GM18867 (cell line): ENCODE measurements at regions not wholly inside any gene's neighbourhood (a gene's known extent, or its start where the extent isn't known, plus 50 kb on each side); places are given as distances from the start of the nearest gene placed in this dataset.

ENCODE experiments used
- ATAC-seq: cut with Tn5 transposase; IDR thresholded peaks from one replicate; pipeline ENCODE4 v1.9.1; 2021; ENCODE audit warnings: mild to moderate bottlenecking, moderate library complexity; ENCODE audit not compliant: unreplicated experiment

DNA sequence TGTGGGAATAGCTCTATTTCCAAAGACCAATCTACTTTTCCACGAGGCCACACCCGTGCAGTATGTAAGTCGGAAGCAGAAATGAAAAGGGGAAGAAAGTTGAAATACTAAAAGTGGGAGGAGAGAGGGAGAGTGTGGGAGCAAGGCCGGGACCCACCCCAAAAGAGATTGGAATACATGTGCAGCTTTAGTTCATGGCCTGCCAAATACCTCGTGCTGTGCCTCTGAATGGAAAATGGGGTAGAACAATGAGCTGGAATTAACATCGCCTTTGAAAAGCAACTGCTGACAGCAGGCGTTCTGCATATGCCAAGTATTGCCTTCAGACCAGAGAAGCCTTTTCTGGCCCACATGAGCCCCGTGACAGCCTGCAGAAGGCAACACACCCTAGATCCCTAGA, 155.6 kb downstream of the CD83 start:
- no peak for ATAC-seq

- ATAC-seq: no peak
These were observed 156.4 kb downstream of the CD83 start for GRCh38 chr6:14274016-14274415.

DNA sequence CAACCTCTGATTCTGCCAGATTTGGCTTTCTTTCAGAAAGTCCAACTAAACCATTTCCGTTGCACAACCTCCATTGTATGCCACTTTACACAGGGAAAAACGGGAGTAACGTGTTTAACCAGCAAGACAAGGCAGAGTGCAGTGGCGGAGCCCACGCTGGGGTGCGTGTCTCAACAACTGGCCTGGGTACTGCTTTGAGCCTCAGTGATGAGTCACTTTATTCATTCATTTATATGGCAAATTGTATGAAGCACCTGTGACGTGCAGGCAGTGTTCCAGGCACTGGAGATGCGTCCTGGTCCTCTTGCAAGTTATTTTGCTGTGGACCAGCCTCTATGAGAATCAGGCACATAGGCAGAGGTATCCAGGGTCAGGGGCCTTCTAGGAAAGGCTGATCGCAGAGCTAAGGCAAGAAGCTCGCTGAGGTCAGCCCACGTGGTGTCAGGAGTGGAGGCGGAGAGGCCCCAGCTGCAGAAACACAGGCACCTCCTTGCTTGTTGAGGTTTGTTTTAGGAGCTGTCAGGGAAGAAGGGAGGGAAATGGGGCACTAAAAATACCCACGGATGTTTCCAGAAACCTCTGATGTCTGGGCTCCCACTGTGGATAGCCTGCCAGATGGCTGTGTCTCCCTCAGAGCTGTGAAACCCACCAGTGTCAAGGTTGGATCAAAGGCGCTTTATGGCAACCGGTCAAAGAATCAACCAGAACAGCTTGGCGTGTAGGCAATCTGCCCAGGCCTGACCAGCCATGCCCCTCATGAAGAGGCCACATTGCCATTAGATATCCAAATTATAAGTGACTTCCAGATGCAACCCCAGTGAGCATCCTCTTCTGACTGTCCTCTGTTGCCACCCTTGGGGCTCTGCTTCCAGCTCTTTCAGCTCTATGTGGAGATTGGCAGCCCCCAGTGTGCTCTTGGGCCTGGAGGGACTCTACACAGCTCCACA, 157.2 kb downstream of the CD83 start:
- ATAC-seq: no peak

GRCh38 chr6:14275493-14275851, 157.9 kb downstream of the CD83 start:
- ATAC-seq: no peak

DNA sequence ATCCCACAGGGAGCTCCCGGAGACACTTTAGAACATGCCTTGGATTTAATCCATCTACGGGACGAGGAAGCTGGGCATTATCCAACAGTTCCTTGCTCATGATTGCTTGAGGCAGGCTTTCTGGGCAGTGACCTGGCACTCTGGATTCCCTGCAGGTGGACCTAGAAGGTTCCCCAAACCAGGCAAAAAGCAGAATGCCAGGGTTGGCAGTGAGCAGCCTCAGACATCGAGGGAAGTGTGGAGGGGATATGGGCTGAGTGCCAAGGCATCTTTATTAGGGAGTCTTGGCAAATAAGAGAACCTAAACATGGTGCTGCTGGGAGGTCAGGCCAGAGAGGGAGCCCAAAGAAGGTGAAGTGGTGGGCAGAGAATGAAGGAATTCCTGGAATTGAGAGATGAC, 158.5 kb downstream of the CD83 start:
- ATAC-seq: no peak

- peak; percentile 81 for ATAC-seq
These were observed 159.3 kb downstream of the CD83 start for GRCh38 chr6:14276667-14277404.

DNA sequence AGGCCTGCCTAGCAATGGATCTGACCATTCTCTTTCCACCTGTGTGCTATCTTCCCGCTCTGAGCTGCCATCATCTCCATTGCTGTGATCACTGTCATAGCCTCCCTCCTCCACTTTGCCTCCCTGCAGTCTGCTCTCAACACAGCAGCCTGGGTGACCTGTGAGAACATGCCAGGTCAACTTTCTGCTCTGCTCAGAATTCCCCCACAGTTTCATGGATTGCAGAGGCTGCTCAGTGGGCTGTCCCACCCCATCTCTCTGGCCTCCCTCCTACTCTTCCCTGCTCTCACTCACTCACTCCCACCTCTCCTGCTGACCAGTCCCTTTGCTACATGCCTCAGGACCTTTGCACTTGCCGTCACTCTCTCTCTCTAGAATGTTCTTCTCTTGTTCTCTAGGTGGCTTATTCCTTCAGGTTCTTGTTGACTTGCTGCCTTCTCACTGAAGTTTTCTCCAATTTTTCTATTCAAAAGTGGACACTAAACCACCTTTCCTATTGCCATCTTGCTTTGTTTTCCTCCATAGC, 159.9 kb downstream of the CD83 start:
- peak; percentile 33 for ATAC-seq

DNA sequence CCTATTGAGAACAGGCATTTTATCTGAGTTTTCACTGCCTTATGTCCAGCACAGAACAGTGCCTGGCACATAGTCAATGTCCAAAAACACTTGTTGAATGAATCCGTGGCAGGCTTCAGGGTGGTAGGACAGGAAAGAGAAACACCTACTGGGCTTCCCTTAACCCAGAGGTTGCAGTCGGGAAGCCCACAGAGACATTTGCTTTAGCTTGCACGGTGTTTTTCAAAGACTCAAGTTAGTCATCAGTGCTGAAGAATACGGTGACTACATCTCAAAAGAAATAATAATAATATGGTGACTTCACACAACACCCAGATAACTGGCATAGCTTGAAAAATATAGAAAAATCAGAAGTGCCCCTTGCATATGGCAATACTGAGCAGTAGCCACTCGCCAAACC, 160.4 kb downstream of the CD83 start:
- no peak for ATAC-seq

DNA sequence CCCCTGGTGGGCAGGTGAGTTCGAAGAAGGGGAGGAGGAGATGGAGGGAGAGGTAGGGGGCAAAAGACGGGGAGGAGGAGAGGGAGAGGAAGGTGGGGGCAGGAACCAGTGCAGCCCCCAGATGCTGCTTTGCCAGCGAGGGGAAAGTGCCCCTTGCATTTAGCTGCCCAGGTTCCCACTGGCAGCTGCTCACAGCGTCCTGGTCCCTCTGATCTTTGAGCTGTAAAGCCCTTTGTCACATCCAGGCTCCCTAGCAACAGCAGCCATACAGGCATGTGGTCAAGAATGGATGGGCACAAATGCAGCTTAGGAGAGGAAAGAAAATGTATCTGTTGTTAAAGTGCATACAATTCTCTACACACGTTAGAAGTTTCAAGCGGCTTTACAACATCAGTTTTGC, 160.9 kb downstream of the CD83 start:
- ATAC-seq: no peak

- no peak for ATAC-seq
These were observed 162.5 kb downstream of the CD83 start for GRCh38 chr6:14280006-14280510.

- ATAC-seq: no peak
These were observed 163.3 kb downstream of the CD83 start for GRCh38 chr6:14280766-14281293.

DNA sequence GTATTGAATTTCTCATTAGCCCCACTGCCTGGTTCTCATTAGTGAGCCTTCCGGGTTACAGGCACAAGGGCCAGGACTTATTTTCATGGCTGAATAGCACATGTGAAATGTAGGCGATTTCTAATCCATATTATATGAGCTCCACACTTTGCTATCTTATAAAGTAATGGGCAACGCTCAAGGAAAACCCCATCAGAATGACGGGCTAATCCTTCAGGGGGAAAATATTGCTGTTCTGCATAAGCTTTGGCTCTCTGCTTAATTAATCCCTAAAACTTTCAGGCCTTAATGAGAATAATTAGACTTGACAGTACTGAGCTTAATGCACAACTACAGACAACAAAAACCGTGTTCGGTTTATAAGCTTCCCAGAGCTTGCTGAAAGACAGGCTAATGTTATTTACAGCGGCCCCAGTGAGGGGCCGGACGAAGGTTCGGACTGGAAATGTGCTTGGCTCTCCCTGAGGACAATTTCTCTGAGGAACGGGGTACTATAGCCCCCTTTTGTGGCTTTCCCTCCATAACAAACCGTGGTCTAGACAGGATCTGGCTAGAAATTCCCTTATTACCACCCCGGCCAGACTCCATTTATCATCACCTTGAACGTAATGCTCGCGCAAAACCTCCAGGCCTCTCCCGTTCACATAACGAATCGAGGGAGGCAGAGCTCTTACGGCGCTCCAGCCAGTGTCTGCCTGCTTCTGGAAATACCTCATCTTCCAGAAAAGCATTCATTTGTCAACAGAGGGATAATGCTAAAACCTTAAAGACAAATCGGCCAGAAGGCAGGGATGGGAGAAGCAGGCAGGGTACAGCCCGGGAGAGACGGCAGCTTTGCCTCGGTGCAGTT, 164.5 kb downstream of the CD83 start:
- no peak for ATAC-seq

- no peak for ATAC-seq
These were observed 165.4 kb downstream of the CD83 start for GRCh38 chr6:14282854-14283505.

GRCh38 chr6:14283600-14284235, 166.1 kb downstream of the CD83 start:
- no peak for ATAC-seq

DNA sequence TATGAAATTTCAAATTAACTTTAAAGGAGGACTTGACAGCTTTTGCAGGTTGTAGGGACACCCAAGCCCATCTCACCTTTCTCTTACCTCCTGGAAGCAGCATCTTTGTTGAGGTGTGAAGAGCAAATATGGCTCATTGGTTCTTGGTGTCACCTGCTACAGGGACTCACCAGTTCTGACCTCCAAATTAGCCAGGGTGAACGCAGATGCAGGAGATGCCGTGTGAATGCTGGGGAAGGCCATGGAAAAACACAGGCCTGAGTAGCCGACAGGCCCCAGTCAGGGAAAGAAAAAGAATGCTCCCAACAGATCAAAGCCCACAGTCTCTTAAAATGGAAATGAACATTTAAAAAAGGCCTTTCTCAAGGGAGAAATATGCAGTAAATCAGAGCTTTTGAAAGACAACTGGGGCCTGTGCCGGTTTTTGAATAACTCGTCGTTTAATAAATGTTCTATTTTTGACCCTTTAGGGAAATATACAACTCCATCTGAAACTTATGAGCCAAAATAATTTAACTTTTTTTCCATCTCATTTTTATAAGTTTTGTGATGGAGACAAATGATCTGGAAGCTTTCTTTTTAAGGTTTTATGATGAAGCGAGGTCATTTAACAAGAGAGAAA, 167.5 kb downstream of the CD83 start:
- ATAC-seq: no peak

- ATAC-seq: no peak
These were observed 168.6 kb downstream of the CD83 start for GRCh38 chr6:14286144-14286543.

GRCh38 chr6:14286634-14287428, 169.3 kb downstream of the CD83 start:
- no peak for ATAC-seq

- ATAC-seq: no peak
These were observed 170.1 kb downstream of the CD83 start for GRCh38 chr6:14287707-14288106.
